ENCODE measurements at regions not wholly inside any gene's neighbourhood (a gene's known extent, or its start where the extent isn't known, plus 50 kb on each side); places are given as distances from the start of the nearest gene placed in this dataset.

DNA sequence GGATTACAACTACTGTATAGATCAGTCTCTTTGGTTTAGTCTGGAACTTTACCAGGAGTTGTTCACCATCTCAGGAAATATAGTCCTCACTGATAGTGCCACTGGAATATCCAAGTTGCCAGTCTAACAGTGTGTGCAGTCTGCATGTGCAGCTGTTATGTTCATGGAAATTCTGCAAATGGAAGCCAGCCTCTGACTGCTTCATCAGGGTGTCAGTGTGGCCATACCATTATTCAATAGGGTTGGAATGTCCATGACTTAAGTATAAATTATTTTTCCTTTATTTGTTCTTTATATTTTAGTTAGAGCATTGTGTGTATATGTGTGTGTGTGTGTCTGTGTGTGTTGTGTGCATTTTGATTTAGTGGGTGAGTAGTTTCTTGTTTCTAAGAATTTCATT lies 51.8 kb downstream of the C11orf96 start:
- DNase-seq, result no peak

- DNase-seq, result no peak
These were observed 51.5 kb upstream of the ACCSL start for GRCh38 chr11:43996318-43996717.

DNA sequence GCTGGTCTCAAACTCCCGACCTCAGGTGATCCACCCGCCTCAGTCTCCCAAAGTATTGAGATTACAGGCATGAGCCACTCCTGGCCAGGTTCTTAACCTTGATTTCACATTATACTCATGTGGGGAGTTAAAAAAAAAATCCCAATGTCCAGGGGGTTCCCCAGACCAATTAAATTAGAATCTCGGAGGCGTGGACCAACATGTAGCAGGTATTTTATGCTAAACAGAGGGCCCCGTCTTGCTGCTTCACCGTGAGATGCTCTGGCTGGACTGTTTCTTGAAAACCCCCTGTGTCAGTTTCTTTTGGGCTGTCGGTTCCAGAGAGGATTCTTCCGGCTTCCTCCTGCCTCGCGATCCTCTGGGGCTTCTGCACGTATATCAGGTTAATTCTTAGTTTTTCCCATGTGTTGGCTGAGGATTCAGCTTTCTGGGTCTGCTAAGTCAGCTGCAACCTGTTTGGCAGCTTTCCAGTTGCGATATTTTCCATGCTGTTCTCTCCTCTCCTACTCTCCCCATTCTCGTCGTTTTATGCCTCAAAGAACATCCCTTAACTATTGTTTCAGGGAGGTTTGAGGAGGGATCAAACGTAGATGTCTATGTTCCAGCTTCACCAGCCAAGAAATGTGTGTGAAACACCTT lies 50.6 kb upstream of the ACCSL start:
- peak; percentile 36 for DNase-seq
